Stomach (tissue), 8 donors: ENCODE measurements at regions not wholly inside any gene's neighbourhood (a gene's known extent, or its start where the extent isn't known, plus 50 kb on each side); places are given as distances from the start of the nearest gene placed in this dataset.

Source experiments
- DNase-seq, 2 donors: peaks; one replicate each; pipeline versions ENCODE4 v3.0.0 to v3.0.0-alpha.2; 2013 to 2019
- H3K27ac ChIP-seq, 5 donors: fragments of 200-600 bp in 4 of 5; sonication (generic) in 4 of 5; one replicate each; pipeline ENCODE4 v1.5.1; 2013 to 2019; ENCODE audit warnings: mild to moderate bottlenecking in 1 of 5, moderate library complexity in 1 of 5
- H3K27me3 ChIP-seq, 3 donors: fragments of 200-600 bp; sonication (generic); one replicate each; pipeline ENCODE4 v1.5.1; 2017 to 2019; ENCODE audit warnings: mixed run types in 1 of 3
- H3K36me3 ChIP-seq, 4 donors: fragments of 200-600 bp; sonication (generic); 1 replicate in 3 of 4; 2 replicates in 1 of 4; pipeline ENCODE4 v1.5.1; 2016 to 2019
- H3K4me1 ChIP-seq, 4 donors: fragments of 200-600 bp; sonication (generic); one replicate each; pipeline ENCODE4 v1.5.1; 2016 to 2019
- H3K4me3 ChIP-seq, 4 donors: fragments of 200-600 bp; sonication (generic) in 3 of 4; one replicate each; pipeline ENCODE4 v1.5.1; 2016 to 2019; ENCODE audit warnings: mild to moderate bottlenecking in 1 of 4
- H3K9me3 ChIP-seq, 4 donors: fragments of 200-600 bp; sonication (generic); one replicate each; pipeline ENCODE4 v1.5.1; 2016 to 2019
- EP300 ChIP-seq: sonication (generic); formaldehyde crosslinking; IDR thresholded peaks from one replicate; pipeline ENCODE4 v1.6.1; 2017; ENCODE audit warnings: antibody characterized with exemption
- POLR2A ChIP-seq, 4 donors: fragments of 450-650 bp; IDR thresholded peaks; one replicate each; pipeline ENCODE4 v1.6.1; 2016; ENCODE audit warnings: antibody characterized with exemption in 4 of 4, control low read depth in 2 of 4, mild to moderate bottlenecking in 1 of 4, moderate library complexity in 1 of 4
- POLR2AphosphoS5 ChIP-seq, 3 donors: sonication (generic); formaldehyde crosslinking; IDR thresholded peaks; one replicate each; pipeline ENCODE4 v1.6.1; 2016; ENCODE audit warnings: antibody characterized with exemption in 3 of 3
- WGBS, 5 donors: extraction: QIAGEN DNeasy Blood & Tissue Kit in 3 of 5; methylation state at CpG; one replicate each; pipeline versions ENCODE4 v1.1.5 to v1.1.7; 2013 to 2018; 5-methylcytosine and 5-hydroxymethylcytosine counted together
- intact Hi-C: fragments of 100-400 bp; cut with DNase I; formaldehyde crosslinking; loops from one replicate; pipeline ENCODE4 v1.15.1; 2023; ENCODE audit warnings: low total_unique reads
- TF ChIP-seq, protein P1 (sequence below), 7 experiments: fragments of 450-650 bp in 4 of 7; fragments of 200-600 bp in 3 of 7; sonication (generic) in 3 of 7; IDR thresholded peaks; one replicate each; pipeline ENCODE4 v1.5.1; 2016 to 2019; ENCODE audit warnings: antibody characterized with exemption in 7 of 7, control low read depth in 2 of 7, mild to moderate bottlenecking in 1 of 7
- donor health status: healthy with polysubstance abuse.
- donor health status: Bipolar disorder and iron deficiency.
- donor health status: healthy.

DNA sequence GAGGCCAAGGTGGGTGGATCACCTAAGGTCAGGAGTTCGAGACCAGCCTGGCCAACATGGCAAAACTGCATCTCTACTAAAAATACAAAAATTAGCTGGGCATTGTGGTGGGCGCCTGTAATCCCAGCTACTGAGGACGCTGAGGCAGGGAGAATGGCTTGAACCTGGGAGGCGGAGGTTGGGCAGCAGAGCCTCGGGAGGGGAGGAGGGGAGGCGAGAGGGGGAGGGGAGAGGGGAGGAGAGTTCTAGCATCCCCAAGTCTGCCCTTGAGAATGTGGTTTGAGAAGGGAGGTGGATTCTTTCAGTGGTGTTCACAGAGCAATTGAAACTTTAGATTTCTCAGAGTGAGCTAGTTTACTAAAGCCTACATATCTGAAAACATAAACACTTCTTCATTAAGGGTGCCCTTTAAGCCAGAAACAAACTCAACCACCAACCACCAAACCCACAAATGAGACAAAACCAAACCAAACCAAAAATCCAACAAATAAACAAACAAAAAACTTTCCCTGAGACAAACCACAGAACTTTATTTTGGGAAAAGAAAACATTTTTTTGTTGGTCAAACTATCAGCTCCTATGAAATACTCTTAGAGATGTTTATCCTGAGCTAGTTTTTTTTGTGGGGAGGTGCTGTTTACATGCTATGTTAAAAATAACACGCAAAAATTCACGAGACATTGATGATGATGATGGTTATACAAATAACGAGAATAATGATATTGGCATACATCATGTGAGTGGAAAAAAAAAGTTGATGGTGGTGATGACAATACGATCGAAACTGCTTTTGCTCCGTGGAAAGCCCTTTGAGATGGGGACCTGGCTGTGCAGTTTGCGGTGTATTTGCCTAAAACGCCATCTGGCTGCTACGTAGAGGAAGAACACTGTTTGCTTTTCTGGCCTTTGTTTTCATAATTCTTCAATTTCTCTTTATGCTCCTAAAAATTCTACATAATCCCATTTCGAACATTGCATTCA, 98.2 kb upstream of the PRKX start:
- peaks cover 0 to 24% (median 7%) of the 10 kb centered on the region in 4 donors for H3K4me1 ChIP-seq

DNA sequence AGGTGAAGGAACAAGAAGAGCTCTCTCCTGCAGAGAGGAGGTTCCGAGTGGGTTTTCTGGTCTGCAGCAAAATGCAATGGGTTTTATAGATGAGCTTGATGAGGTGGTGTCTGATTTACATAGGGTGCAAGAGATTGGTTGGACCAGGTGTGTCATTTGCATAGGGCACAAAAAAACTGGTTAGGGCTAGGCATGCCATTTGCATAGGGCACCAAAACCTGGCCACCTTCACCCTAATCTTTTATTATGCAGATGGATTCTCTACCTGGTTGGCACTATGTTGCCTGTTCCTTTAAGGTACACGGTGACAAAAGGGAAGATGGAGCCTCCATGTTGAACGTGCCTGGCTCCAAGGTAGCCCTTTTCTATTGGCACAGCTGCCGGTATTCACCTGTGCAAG, 94.5 kb upstream of the PRKX start:
- H3K4me1 ChIP-seq = peaks cover 0 to 11% (median 0%) of the 10 kb centered on the region in 4 donors
- H3K27ac ChIP-seq = no peak overlapping the region
- 27 to 48% (median 35%) methylated on average over 3 to 4 of the region's 4 CpGs for WGBS, 5 donors
- no peak for DNase-seq
- TF ChIP-seq POLR2AphosphoS5 (IDR thresholded peaks at IDR 0.05) = no peak
- TF ChIP-seq, protein P1, sequence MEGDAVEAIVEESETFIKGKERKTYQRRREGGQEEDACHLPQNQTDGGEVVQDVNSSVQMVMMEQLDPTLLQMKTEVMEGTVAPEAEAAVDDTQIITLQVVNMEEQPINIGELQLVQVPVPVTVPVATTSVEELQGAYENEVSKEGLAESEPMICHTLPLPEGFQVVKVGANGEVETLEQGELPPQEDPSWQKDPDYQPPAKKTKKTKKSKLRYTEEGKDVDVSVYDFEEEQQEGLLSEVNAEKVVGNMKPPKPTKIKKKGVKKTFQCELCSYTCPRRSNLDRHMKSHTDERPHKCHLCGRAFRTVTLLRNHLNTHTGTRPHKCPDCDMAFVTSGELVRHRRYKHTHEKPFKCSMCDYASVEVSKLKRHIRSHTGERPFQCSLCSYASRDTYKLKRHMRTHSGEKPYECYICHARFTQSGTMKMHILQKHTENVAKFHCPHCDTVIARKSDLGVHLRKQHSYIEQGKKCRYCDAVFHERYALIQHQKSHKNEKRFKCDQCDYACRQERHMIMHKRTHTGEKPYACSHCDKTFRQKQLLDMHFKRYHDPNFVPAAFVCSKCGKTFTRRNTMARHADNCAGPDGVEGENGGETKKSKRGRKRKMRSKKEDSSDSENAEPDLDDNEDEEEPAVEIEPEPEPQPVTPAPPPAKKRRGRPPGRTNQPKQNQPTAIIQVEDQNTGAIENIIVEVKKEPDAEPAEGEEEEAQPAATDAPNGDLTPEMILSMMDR (IDR thresholded peaks at IDR 0.05) = no peak
- no peak for TF ChIP-seq EP300
- TF ChIP-seq POLR2A (IDR thresholded peaks at IDR 0.05) = no peak
- intact Hi-C loops = no loop called here
- H3K4me3 ChIP-seq = no peak overlapping the region
- no peaks in the 10 kb centered on the region for H3K36me3 ChIP-seq
- H3K27me3 ChIP-seq = peaks cover 0 to 21% (median 12%) of the 10 kb centered on the region in 3 donors
- H3K9me3 ChIP-seq = no peaks in the 10 kb centered on the region

More for the DNA sequence above, 98.2 kb upstream of the PRKX start:
- intact Hi-C loops = loop anchor here (5.0 kb wide), 1 partner anchor 159 kb away; no protein-coding TSS in a partner anchor
- Histone ChIP-seq H3K36me3 (no peaks in the 10 kb centered on the region), H3K27ac (no peak overlapping the region), H3K9me3 (no peaks in the 10 kb centered on the region), H3K27me3 (peaks cover 0 to 14% (median 11%) of the 10 kb centered on the region in 3 donors), H3K4me3 (no peak overlapping the region)
- TF ChIP-seq, protein P1 (IDR thresholded peaks at IDR 0.05) = peak in 3 of 7 experiments; percentile 43 to 69 (median 53)
- TF ChIP-seq EP300 = no peak
- WGBS, 5 donors = 5 to 49% (median 25%) methylated on average over 10 to 16 of the region's 16 CpGs
- DNase-seq = peak; percentile 31 to 81

DNA sequence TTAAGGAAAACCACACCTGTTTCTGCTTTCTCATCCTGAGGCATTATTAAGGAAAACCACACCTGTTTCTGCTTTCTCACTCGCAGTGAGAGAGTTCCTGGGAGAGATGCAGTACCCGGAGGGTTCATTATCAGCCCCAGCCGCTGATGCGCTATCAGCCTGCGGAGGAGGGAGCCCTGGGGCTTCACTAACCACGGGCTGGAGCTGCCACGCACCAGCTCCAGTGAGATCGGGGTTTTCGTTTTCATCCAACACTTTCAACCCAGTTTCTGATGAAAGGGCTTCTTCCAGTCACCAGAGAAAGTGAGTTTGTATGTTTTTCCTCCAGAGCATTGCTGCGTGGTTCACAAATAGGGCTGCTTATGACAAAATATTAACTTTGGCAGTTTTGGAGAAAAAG, 93.2 kb upstream of the PRKX start:
- no peak overlapping the region for H3K27ac ChIP-seq
- H3K27me3 ChIP-seq = peaks cover 0 to 21% (median 12%) of the 10 kb centered on the region in 3 donors
- no peaks in the 10 kb centered on the region for H3K9me3 ChIP-seq
- H3K4me3 ChIP-seq = no peak overlapping the region
- H3K4me1 ChIP-seq = peaks cover 0 to 3% (median 0%) of the 10 kb centered on the region in 4 donors
- TF ChIP-seq POLR2AphosphoS5 (IDR thresholded peaks at IDR 0.05) = no peak
- TF ChIP-seq, protein P1 (IDR thresholded peaks at IDR 0.05) = no peak
- no peak for TF ChIP-seq EP300
- TF ChIP-seq POLR2A (IDR thresholded peaks at IDR 0.05) = no peak
- intact Hi-C loops = no loop called here
- WGBS, 5 donors = 15 to 30% (median 25%) methylated on average over 10 of the region's 10 CpGs
- DNase-seq = no peak
- no peaks in the 10 kb centered on the region for H3K36me3 ChIP-seq

DNA sequence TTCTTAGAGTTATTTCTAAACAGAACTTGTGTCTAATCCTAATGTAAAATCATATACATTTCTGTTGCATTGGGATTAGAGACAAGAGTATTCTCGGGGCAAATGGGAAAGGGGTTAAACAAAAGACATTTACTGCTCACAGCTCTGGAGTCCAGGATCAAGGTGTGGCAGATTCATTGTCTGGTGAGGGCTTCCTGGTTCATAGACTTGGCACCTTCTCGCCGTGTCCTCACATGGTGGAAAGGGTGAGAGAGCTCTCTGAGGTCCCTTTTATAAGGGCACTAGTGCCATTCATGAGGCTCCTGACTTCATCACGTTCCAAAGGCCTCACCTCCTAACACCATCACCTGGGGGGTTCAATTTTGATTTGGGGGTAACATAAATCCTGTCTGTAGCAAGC, 90.3 kb upstream of the PRKX start:
- WGBS, 5 donors = 52 to 60% (median 54%) methylated on average over 2 to 4 of the region's 4 CpGs
- DNase-seq = no peak

More for the DNA sequence above, 90.3 kb upstream of the PRKX start:
- no peak overlapping the region for H3K4me3 ChIP-seq
- H3K27ac ChIP-seq = no peak overlapping the region
- H3K27me3 ChIP-seq = peaks cover 0 to 20% (median 12%) of the 10 kb centered on the region in 3 donors
- no peak for TF ChIP-seq POLR2A (IDR thresholded peaks at IDR 0.05)
- TF ChIP-seq POLR2AphosphoS5 (IDR thresholded peaks at IDR 0.05) = no peak
- no peak for TF ChIP-seq EP300
- TF ChIP-seq, protein P1 (IDR thresholded peaks at IDR 0.05) = no peak
- intact Hi-C loops = no loop called here
- H3K36me3 ChIP-seq = no peaks in the 10 kb centered on the region
- no peaks in the 10 kb centered on the region for H3K9me3 ChIP-seq
- H3K4me1 ChIP-seq = no peaks in the 10 kb centered on the region
